GM19023 (cell line): ENCODE measurements at regions not wholly inside any gene's neighbourhood (a gene's known extent, or its start where the extent isn't known, plus 50 kb on each side); places are given as distances from the start of the nearest gene placed in this dataset.

Experiments used
- ATAC-seq: cut with Tn5 transposase; IDR thresholded peaks from one replicate; pipeline ENCODE4 v1.9.1; 2021; ENCODE audit warnings: mild to moderate bottlenecking, moderate library complexity; ENCODE audit not compliant: unreplicated experiment

- no peak for ATAC-seq
These were observed 177.8 kb upstream of the PLPP4 start for GRCh38 chr10:120279196-120279595.

- ATAC-seq, result no peak
These were observed 174.6 kb upstream of the PLPP4 start for GRCh38 chr10:120282421-120282820.

- no peak for ATAC-seq
These were observed 174.1 kb upstream of the PLPP4 start for GRCh38 chr10:120282846-120283492.

GRCh38 chr10:120285408-120285807, 171.6 kb upstream of the PLPP4 start:
- no peak for ATAC-seq

GRCh38 chr10:120286280-120286679, 170.7 kb upstream of the PLPP4 start:
- no peak for ATAC-seq

- no peak for ATAC-seq
These were observed 156.5 kb upstream of the PLPP4 start for GRCh38 chr10:120300513-120300912.

- ATAC-seq, result no peak
These were observed 148.4 kb upstream of the PLPP4 start for GRCh38 chr10:120308589-120308988.

GRCh38 chr10:120313715-120314114, 143.3 kb upstream of the PLPP4 start:
- ATAC-seq, result no peak

- ATAC-seq, result no peak
These were observed 142.6 kb upstream of the PLPP4 start for GRCh38 chr10:120314442-120314841.

- no peak for ATAC-seq
These were observed 138.2 kb upstream of the PLPP4 start for GRCh38 chr10:120318862-120319261.

GRCh38 chr10:120327675-120328074, 129.4 kb upstream of the PLPP4 start:
- ATAC-seq, result no peak

GRCh38 chr10:120328647-120329046, 128.4 kb upstream of the PLPP4 start:
- no peak for ATAC-seq

- no peak for ATAC-seq
These were observed 121.5 kb upstream of the PLPP4 start for GRCh38 chr10:120335553-120335952.

GRCh38 chr10:120336306-120336910, 120.6 kb upstream of the PLPP4 start:
- ATAC-seq, result no peak

GRCh38 chr10:120336911-120337540, 120.0 kb upstream of the PLPP4 start:
- no peak for ATAC-seq

GRCh38 chr10:120342115-120342714, 114.8 kb upstream of the PLPP4 start:
- no peak for ATAC-seq

GRCh38 chr10:120345186-120345585, 111.8 kb upstream of the PLPP4 start:
- no peak for ATAC-seq

- ATAC-seq, result no peak
These were observed 109.4 kb upstream of the PLPP4 start for GRCh38 chr10:120347644-120348043.

- ATAC-seq, result no peak
These were observed 108.0 kb upstream of the PLPP4 start for GRCh38 chr10:120349069-120349468.

- no peak for ATAC-seq
These were observed 101.6 kb upstream of the PLPP4 start for GRCh38 chr10:120355425-120355824.

GRCh38 chr10:120360571-120360970, 96.5 kb upstream of the PLPP4 start:
- ATAC-seq, result no peak

- ATAC-seq, result no peak
These were observed 91.2 kb upstream of the PLPP4 start for GRCh38 chr10:120365872-120366271.
